ENCODE measurements at regions not wholly inside any gene's neighbourhood (a gene's known extent, or its start where the extent isn't known, plus 50 kb on each side); places are given as distances from the start of the nearest gene placed in this dataset.

- TF ChIP-seq, protein P1, sequence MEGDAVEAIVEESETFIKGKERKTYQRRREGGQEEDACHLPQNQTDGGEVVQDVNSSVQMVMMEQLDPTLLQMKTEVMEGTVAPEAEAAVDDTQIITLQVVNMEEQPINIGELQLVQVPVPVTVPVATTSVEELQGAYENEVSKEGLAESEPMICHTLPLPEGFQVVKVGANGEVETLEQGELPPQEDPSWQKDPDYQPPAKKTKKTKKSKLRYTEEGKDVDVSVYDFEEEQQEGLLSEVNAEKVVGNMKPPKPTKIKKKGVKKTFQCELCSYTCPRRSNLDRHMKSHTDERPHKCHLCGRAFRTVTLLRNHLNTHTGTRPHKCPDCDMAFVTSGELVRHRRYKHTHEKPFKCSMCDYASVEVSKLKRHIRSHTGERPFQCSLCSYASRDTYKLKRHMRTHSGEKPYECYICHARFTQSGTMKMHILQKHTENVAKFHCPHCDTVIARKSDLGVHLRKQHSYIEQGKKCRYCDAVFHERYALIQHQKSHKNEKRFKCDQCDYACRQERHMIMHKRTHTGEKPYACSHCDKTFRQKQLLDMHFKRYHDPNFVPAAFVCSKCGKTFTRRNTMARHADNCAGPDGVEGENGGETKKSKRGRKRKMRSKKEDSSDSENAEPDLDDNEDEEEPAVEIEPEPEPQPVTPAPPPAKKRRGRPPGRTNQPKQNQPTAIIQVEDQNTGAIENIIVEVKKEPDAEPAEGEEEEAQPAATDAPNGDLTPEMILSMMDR (IDR thresholded peaks at IDR 0.05; ENCODE audit: low read length, missing control alignments), result no peak
- DNase-seq (ENCODE audit: low read depth), result peak; percentile 73
- no peak overlapping the region for H3K4me3 ChIP-seq (replicated peaks; ENCODE audit: low read depth, low read length)
Observed at GRCh38 chr12:90331262-90331661, 622.6 kb upstream of the ATP2B1 start.

GRCh38 chr12:90327793-90328743 is 619.4 kb upstream of the ATP2B1 start:
- no peak overlapping the region for H3K4me3 ChIP-seq (replicated peaks; ENCODE audit: low read depth, low read length)
- TF ChIP-seq, protein P1 (IDR thresholded peaks at IDR 0.05; ENCODE audit: low read length, missing control alignments), result no peak
- DNase-seq (ENCODE audit: low read depth), result no peak

DNA sequence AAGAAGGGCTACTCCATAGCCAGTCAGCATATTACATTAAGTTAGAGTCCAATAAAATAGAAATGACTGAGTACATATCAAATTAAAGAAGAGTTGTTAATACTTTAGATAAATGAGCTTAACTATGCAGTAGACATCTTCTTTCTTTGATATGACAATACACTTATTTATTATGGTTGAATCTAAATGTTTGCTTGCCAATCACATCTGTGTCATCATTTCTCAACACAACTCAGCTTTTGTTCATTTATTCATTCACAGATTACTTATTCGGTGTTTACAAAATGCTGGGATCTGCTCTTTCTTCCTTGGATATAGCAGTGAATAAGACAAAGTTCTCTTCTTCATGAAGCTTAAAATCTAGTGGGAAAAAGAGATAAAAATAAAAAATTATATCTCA is 614.6 kb upstream of the ATP2B1 start:
- DNase-seq (ENCODE audit: low read depth), result no peak
- H3K4me3 ChIP-seq (replicated peaks; ENCODE audit: low read depth, low read length), result no peak overlapping the region
- TF ChIP-seq, protein P1 (IDR thresholded peaks at IDR 0.05; ENCODE audit: low read length, missing control alignments), result no peak

GRCh38 chr12:90322006-90322405 is 613.4 kb upstream of the ATP2B1 start:
- DNase-seq (ENCODE audit: low read depth), result peak; percentile 29

DNA sequence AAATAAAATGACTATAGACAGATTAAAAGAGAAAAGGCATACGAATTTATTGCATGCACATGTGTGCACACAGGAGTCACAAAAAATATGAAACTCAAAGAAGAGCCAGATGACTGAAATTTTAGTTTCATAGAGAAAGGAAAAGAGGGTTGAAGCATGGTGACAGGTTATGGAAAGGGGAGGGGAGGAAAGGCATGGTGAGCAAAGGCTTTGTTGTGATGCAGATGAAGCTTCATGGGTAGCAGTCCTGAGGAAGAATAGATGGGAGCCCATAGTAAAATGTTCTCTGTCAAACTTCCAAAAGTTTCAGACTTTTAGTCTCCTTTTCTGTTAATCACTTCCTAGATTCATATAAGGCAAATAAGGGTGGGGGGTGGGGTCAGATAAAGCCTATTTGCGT is 612.7 kb upstream of the ATP2B1 start:
- TF ChIP-seq, protein P1 (IDR thresholded peaks at IDR 0.05; ENCODE audit: low read length, missing control alignments), result no peak
- no peak overlapping the region for H3K4me3 ChIP-seq (replicated peaks; ENCODE audit: low read depth, low read length)
- no peak for DNase-seq (ENCODE audit: low read depth)

More at GRCh38 chr12:90322006-90322405, 613.4 kb upstream of the ATP2B1 start:
- TF ChIP-seq, protein P1 (IDR thresholded peaks at IDR 0.05; ENCODE audit: low read length, missing control alignments), result no peak
- no peak overlapping the region for H3K4me3 ChIP-seq (replicated peaks; ENCODE audit: low read depth, low read length)

GRCh38 chr12:90311561-90311960 is 602.9 kb upstream of the ATP2B1 start:
- no peak overlapping the region for H3K4me3 ChIP-seq (replicated peaks; ENCODE audit: low read depth, low read length)
- DNase-seq (ENCODE audit: low read depth), result no peak
- TF ChIP-seq, protein P1 (IDR thresholded peaks at IDR 0.05; ENCODE audit: low read length, missing control alignments), result no peak
